ENCODE measurements at regions not wholly inside any gene's neighbourhood (a gene's known extent, or its start where the extent isn't known, plus 50 kb on each side); places are given as distances from the start of the nearest gene placed in this dataset.

DNA sequence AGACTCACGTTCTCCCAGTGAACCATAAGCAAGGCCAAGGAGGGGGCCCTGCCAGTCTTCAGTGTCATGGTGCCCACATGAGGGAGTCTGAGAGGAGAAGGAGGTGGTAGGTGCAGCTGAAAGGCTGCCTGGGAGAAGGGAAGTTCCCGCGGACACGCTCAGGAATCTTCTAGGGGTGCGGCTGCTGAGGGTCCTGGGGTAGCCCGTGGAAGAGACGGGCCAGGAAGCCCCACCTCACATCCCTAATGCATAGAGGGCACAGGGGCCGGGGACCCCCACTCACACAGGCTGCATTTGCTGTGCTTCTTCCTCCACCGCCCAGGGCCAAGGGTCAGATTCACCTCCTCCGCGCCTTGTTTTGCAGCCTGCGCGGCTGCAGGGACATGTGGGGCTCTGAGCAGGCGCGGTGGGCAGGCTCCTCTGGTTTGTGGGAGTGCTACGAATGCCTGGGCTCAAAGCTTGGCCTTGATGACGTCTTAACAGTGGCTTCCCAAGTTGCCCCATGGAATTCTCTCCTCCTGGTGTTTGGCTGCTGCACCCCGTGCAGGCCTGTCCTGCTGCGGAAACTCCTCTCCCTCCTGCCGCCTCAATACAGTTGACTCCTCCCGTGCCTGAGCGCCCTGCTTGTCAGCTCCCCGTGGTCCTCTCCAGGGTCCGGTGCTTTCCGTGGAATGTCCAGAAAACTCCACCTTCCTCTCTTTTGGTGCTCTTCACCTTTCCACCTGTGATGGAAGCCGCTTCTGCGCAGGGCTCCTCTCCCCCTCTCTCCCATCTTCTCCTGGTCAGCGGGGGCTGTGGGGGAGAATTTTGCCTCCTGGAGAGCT lies 95.7 kb downstream of the VAPA start:
- Mint-ChIP-seq H3K36me3 (ENCODE audit: low read depth) (no peaks in the 10 kb centered on the region), H3K27ac (no peak overlapping the region), H3K4me3 (no peak overlapping the region), H3K4me1 (peaks cover 3% of the 10 kb centered on the region; the same call in 1 of the 3 replicates), H3K27me3 (ENCODE audit: insufficient read depth, low read depth, poor library complexity) (no peaks in the 10 kb centered on the region), H3K9me3 (no peaks in the 10 kb centered on the region)
- Histone ChIP-seq H3K27me3 (ENCODE audit: insufficient read depth) (no peaks in the 10 kb centered on the region), H3K4me2 (no peak overlapping the region), H3K4me1 (ENCODE audit: insufficient read depth) (no peaks in the 10 kb centered on the region), H3K36me3 (ENCODE audit: insufficient read depth) (no peaks in the 10 kb centered on the region), H3K4me3 (no peak overlapping the region), H3F3A (replicated peaks; ENCODE audit: low read depth) (no peaks in the 10 kb centered on the region), H3K79me2 (replicated peaks; ENCODE audit: insufficient read depth) (no peaks in the 10 kb centered on the region), H4K20me1 (replicated peaks; ENCODE audit: insufficient read depth) (no peaks in the 10 kb centered on the region), H3K27ac (ENCODE audit: low read depth) (no peak overlapping the region), H2AFZ (no peak overlapping the region), H3K9me2 (ENCODE audit: insufficient read depth) (no peaks in the 10 kb centered on the region)
- ATAC-seq (no peak), DNase-seq (ENCODE audit: low spot score) (no peak)
- TF ChIP-seq CREB1 (CRISPR knock-in tag; IDR thresholded peaks at IDR 0.05; ENCODE audit: low read depth): no peak
- TF ChIP-seq, protein P1, sequence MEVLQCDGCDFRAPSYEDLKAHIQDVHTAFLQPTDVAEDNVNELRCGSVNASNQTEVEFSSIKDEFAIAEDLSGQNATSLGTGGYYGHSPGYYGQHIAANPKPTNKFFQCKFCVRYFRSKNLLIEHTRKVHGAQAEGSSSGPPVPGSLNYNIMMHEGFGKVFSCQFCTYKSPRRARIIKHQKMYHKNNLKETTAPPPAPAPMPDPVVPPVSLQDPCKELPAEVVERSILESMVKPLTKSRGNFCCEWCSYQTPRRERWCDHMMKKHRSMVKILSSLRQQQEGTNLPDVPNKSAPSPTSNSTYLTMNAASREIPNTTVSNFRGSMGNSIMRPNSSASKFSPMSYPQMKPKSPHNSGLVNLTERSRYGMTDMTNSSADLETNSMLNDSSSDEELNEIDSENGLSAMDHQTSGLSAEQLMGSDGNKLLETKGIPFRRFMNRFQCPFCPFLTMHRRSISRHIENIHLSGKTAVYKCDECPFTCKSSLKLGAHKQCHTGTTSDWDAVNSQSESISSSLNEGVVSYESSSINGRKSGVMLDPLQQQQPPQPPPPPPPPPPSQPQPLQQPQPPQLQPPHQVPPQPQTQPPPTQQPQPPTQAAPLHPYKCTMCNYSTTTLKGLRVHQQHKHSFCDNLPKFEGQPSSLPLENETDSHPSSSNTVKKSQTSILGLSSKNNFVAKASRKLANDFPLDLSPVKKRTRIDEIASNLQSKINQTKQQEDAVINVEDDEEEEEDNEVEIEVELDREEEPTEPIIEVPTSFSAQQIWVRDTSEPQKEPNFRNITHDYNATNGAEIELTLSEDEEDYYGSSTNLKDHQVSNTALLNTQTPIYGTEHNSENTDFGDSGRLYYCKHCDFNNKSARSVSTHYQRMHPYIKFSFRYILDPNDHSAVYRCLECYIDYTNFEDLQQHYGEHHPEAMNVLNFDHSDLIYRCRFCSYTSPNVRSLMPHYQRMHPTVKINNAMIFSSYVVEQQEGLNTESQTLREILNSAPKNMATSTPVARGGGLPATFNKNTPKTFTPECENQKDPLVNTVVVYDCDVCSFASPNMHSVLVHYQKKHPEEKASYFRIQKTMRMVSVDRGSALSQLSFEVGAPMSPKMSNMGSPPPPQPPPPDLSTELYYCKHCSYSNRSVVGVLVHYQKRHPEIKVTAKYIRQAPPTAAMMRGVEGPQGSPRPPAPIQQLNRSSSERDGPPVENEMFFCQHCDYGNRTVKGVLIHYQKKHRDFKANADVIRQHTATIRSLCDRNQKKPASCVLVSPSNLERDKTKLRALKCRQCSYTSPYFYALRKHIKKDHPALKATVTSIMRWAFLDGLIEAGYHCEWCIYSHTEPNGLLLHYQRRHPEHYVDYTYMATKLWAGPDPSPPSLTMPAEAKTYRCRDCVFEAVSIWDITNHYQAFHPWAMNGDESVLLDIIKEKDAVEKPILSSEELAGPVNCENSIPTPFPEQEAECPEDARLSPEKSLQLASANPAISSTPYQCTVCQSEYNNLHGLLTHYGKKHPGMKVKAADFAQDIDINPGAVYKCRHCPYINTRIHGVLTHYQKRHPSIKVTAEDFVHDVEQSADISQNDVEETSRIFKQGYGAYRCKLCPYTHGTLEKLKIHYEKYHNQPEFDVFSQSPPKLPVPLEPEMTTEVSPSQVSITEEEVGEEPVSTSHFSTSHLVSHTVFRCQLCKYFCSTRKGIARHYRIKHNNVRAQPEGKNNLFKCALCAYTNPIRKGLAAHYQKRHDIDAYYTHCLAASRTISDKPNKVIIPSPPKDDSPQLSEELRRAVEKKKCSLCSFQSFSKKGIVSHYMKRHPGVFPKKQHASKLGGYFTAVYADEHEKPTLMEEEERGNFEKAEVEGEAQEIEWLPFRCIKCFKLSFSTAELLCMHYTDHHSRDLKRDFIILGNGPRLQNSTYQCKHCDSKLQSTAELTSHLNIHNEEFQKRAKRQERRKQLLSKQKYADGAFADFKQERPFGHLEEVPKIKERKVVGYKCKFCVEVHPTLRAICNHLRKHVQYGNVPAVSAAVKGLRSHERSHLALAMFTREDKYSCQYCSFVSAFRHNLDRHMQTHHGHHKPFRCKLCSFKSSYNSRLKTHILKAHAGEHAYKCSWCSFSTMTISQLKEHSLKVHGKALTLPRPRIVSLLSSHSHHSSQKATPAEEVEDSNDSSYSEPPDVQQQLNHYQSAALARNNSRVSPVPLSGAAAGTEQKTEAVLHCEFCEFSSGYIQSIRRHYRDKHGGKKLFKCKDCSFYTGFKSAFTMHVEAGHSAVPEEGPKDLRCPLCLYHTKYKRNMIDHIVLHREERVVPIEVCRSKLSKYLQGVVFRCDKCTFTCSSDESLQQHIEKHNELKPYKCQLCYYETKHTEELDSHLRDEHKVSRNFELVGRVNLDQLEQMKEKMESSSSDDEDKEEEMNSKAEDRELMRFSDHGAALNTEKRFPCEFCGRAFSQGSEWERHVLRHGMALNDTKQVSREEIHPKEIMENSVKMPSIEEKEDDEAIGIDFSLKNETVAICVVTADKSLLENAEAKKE (CRISPR knock-in tag; IDR thresholded peaks at IDR 0.05): no peak
- TF ChIP-seq, protein P2, sequence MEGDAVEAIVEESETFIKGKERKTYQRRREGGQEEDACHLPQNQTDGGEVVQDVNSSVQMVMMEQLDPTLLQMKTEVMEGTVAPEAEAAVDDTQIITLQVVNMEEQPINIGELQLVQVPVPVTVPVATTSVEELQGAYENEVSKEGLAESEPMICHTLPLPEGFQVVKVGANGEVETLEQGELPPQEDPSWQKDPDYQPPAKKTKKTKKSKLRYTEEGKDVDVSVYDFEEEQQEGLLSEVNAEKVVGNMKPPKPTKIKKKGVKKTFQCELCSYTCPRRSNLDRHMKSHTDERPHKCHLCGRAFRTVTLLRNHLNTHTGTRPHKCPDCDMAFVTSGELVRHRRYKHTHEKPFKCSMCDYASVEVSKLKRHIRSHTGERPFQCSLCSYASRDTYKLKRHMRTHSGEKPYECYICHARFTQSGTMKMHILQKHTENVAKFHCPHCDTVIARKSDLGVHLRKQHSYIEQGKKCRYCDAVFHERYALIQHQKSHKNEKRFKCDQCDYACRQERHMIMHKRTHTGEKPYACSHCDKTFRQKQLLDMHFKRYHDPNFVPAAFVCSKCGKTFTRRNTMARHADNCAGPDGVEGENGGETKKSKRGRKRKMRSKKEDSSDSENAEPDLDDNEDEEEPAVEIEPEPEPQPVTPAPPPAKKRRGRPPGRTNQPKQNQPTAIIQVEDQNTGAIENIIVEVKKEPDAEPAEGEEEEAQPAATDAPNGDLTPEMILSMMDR (conservative IDR thresholded peaks at IDR 0.05; ENCODE audit: low read depth in 2 of 2): no peak
- no peak for TF ChIP-seq POLR2AphosphoS5 (IDR thresholded peaks at IDR 0.05; ENCODE audit: low read depth)
- TF ChIP-seq, protein P3, sequence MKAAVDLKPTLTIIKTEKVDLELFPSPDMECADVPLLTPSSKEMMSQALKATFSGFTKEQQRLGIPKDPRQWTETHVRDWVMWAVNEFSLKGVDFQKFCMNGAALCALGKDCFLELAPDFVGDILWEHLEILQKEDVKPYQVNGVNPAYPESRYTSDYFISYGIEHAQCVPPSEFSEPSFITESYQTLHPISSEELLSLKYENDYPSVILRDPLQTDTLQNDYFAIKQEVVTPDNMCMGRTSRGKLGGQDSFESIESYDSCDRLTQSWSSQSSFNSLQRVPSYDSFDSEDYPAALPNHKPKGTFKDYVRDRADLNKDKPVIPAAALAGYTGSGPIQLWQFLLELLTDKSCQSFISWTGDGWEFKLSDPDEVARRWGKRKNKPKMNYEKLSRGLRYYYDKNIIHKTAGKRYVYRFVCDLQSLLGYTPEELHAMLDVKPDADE (IDR thresholded peaks at IDR 0.05): no peak
- TF ChIP-seq STAT1 (IDR thresholded peaks at IDR 0.05; ENCODE audit: unreplicated experiment): no peak
- no peak for TF ChIP-seq EZH2 (IDR thresholded peaks at IDR 0.05; ENCODE audit: low read depth, unreplicated experiment)
- TF ChIP-seq EZH2phosphoT487 (IDR thresholded peaks at IDR 0.05; ENCODE audit: unreplicated experiment): no peak
- TF ChIP-seq ZNF114 (CRISPR knock-in tag; IDR thresholded peaks at IDR 0.05): no peak
- no peak for TF ChIP-seq JUNB (IDR thresholded peaks at IDR 0.05; ENCODE audit: unreplicated experiment)
- no peak for TF ChIP-seq ZNF331 (CRISPR knock-in tag; IDR thresholded peaks at IDR 0.05; ENCODE audit: low read depth)
- TF ChIP-seq, protein P4, sequence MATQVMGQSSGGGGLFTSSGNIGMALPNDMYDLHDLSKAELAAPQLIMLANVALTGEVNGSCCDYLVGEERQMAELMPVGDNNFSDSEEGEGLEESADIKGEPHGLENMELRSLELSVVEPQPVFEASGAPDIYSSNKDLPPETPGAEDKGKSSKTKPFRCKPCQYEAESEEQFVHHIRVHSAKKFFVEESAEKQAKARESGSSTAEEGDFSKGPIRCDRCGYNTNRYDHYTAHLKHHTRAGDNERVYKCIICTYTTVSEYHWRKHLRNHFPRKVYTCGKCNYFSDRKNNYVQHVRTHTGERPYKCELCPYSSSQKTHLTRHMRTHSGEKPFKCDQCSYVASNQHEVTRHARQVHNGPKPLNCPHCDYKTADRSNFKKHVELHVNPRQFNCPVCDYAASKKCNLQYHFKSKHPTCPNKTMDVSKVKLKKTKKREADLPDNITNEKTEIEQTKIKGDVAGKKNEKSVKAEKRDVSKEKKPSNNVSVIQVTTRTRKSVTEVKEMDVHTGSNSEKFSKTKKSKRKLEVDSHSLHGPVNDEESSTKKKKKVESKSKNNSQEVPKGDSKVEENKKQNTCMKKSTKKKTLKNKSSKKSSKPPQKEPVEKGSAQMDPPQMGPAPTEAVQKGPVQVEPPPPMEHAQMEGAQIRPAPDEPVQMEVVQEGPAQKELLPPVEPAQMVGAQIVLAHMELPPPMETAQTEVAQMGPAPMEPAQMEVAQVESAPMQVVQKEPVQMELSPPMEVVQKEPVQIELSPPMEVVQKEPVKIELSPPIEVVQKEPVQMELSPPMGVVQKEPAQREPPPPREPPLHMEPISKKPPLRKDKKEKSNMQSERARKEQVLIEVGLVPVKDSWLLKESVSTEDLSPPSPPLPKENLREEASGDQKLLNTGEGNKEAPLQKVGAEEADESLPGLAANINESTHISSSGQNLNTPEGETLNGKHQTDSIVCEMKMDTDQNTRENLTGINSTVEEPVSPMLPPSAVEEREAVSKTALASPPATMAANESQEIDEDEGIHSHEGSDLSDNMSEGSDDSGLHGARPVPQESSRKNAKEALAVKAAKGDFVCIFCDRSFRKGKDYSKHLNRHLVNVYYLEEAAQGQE (IDR thresholded peaks at IDR 0.05; ENCODE audit: unreplicated experiment): no peak
- no peak for TF ChIP-seq NANOG (IDR thresholded peaks at IDR 0.05; ENCODE audit: borderline replicate concordance)
